ENCODE measurements at regions not wholly inside any gene's neighbourhood (a gene's known extent, or its start where the extent isn't known, plus 50 kb on each side); places are given as distances from the start of the nearest gene placed in this dataset.

GRCh38 chr2:211129798-211130197, 573.4 kb downstream of the CPS1 start:
- TF ChIP-seq POLR2A (IDR thresholded peaks at IDR 0.05) (no peak), EP300 (IDR thresholded peaks at IDR 0.05) (no peak), POLR2AphosphoS5 (IDR thresholded peaks at IDR 0.05) (no peak), CTCF (IDR thresholded peaks at IDR 0.05) (no peak)
- H3K36me3 ChIP-seq, result no peaks in the 10 kb centered on the region
- DNase-seq (no peak), ATAC-seq (ENCODE audit: low FRiP score in 2 of 2) (no peak)
- no peaks in the 10 kb centered on the region for H3K4me1 ChIP-seq
- H3K4me3 ChIP-seq, result no peak overlapping the region
- H3K27me3 ChIP-seq, result no peaks in the 10 kb centered on the region
- H3K9me3 ChIP-seq, result no peaks in the 10 kb centered on the region
- 72 to 73% methylated on average over 3 of the region's 3 CpGs for WGBS, 2 donors
- H3K27ac ChIP-seq, result no peak overlapping the region

GRCh38 chr2:211132046-211132445, 575.6 kb downstream of the CPS1 start:
- H3K9me3 ChIP-seq, result no peaks in the 10 kb centered on the region
- H3K4me3 ChIP-seq, result no peak overlapping the region
- 81 to 83% methylated on average over 2 of the region's 2 CpGs for WGBS, 2 donors
- H3K4me1 ChIP-seq, result no peaks in the 10 kb centered on the region
- no peak overlapping the region for H3K27ac ChIP-seq
- ATAC-seq (ENCODE audit: low FRiP score in 2 of 2) (no peak), DNase-seq (no peak)
- H3K27me3 ChIP-seq, result no peaks in the 10 kb centered on the region
- TF ChIP-seq POLR2AphosphoS5 (IDR thresholded peaks at IDR 0.05) (no peak), POLR2A (IDR thresholded peaks at IDR 0.05) (no peak), EP300 (IDR thresholded peaks at IDR 0.05) (no peak), CTCF (IDR thresholded peaks at IDR 0.05) (no peak)
- no peaks in the 10 kb centered on the region for H3K36me3 ChIP-seq

- H3K9me3 ChIP-seq, result no peaks in the 10 kb centered on the region
- no peak for ATAC-seq (ENCODE audit: low FRiP score in 2 of 2)
- H3K4me3 ChIP-seq, result no peak overlapping the region
- no peak overlapping the region for H3K27ac ChIP-seq
- 46 to 67% methylated on average over 2 of the region's 2 CpGs for WGBS, 2 donors
- TF ChIP-seq POLR2A (IDR thresholded peaks at IDR 0.05) (no peak), CTCF (IDR thresholded peaks at IDR 0.05) (no peak), POLR2AphosphoS5 (IDR thresholded peaks at IDR 0.05) (no peak), EP300 (IDR thresholded peaks at IDR 0.05) (no peak)
- H3K36me3 ChIP-seq, result no peaks in the 10 kb centered on the region
- no peaks in the 10 kb centered on the region for H3K27me3 ChIP-seq
- no peaks in the 10 kb centered on the region for H3K4me1 ChIP-seq
- DNase-seq, result no peak
Measured at GRCh38 chr2:211132573-211132972, 576.2 kb downstream of the CPS1 start.

- TF ChIP-seq CTCF (IDR thresholded peaks at IDR 0.05) (no peak), POLR2A (IDR thresholded peaks at IDR 0.05) (no peak), POLR2AphosphoS5 (IDR thresholded peaks at IDR 0.05) (no peak), EP300 (IDR thresholded peaks at IDR 0.05) (no peak)
- Histone ChIP-seq H3K27ac (no peak overlapping the region), H3K36me3 (no peaks in the 10 kb centered on the region), H3K27me3 (no peaks in the 10 kb centered on the region), H3K9me3 (no peaks in the 10 kb centered on the region), H3K4me3 (no peak overlapping the region), H3K4me1 (no peaks in the 10 kb centered on the region)
- WGBS, 2 donors, result 74 to 85% methylated on average over 1 of the region's 1 CpG
- DNase-seq (no peak), ATAC-seq (ENCODE audit: low FRiP score in 2 of 2) (no peak)
Measured at GRCh38 chr2:211133766-211134165, 577.4 kb downstream of the CPS1 start.

- ATAC-seq (ENCODE audit: low FRiP score in 2 of 2), result no peak
- Histone ChIP-seq H3K9me3 (no peaks in the 10 kb centered on the region), H3K4me3 (no peak overlapping the region), H3K27ac (no peak overlapping the region), H3K4me1 (no peaks in the 10 kb centered on the region), H3K27me3 (no peaks in the 10 kb centered on the region), H3K36me3 (no peaks in the 10 kb centered on the region)
- TF ChIP-seq POLR2AphosphoS5 (IDR thresholded peaks at IDR 0.05) (no peak), CTCF (IDR thresholded peaks at IDR 0.05) (no peak), POLR2A (IDR thresholded peaks at IDR 0.05) (no peak), EP300 (IDR thresholded peaks at IDR 0.05) (no peak)
- 89 to 90% methylated on average over 4 to 5 of the region's 5 CpGs for WGBS, 2 donors
- DNase-seq, result no peak
Measured at GRCh38 chr2:211138551-211138950, 582.2 kb downstream of the CPS1 start.

All from upper lobe of left lung (tissue), 6 donors.